Epithelial cell of proximal tubule (primary cell): ENCODE measurements at regions not wholly inside any gene's neighbourhood (a gene's known extent, or its start where the extent isn't known, plus 50 kb on each side); places are given as distances from the start of the nearest gene placed in this dataset.
"Not testable (repeated sequence)": the region's sequence is repeated elsewhere in the genome, so short reads cannot be mapped to it uniquely, and the experiment has no call there.

Experiments used
- DNase-seq: peaks from one replicate; pipeline ENCODE4 v3.0.0-alpha.2; 2011; ENCODE audit warnings: low read depth
- H3K4me3 ChIP-seq: 2 replicates; pipeline ENCODE4 v1.5.1; 2011; ENCODE audit warnings: low read depth, mild to moderate bottlenecking, low read length
- TF ChIP-seq, protein P1 (sequence below): conservative IDR thresholded peaks from 2 replicates; pipeline ENCODE4 v1.5.1; 2012; ENCODE audit warnings: low read depth, mild to moderate bottlenecking, low read length

- DNase-seq, result no peak
- no peak overlapping the region for H3K4me3 ChIP-seq
- TF ChIP-seq, protein P1, sequence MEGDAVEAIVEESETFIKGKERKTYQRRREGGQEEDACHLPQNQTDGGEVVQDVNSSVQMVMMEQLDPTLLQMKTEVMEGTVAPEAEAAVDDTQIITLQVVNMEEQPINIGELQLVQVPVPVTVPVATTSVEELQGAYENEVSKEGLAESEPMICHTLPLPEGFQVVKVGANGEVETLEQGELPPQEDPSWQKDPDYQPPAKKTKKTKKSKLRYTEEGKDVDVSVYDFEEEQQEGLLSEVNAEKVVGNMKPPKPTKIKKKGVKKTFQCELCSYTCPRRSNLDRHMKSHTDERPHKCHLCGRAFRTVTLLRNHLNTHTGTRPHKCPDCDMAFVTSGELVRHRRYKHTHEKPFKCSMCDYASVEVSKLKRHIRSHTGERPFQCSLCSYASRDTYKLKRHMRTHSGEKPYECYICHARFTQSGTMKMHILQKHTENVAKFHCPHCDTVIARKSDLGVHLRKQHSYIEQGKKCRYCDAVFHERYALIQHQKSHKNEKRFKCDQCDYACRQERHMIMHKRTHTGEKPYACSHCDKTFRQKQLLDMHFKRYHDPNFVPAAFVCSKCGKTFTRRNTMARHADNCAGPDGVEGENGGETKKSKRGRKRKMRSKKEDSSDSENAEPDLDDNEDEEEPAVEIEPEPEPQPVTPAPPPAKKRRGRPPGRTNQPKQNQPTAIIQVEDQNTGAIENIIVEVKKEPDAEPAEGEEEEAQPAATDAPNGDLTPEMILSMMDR, result no peak
Observed at GRCh38 chr10:9951481-9952257, 1066.0 kb upstream of the CELF2 start.

GRCh38 chr10:9957351-9957750 lies 1060.3 kb upstream of the CELF2 start:
- no peak overlapping the region for H3K4me3 ChIP-seq
- DNase-seq, result peak; percentile 18
- TF ChIP-seq, protein P1, result no peak

- DNase-seq, H3K4me3 ChIP-seq: not testable (repeated sequence)
Observed at GRCh38 chr10:9957876-9958275, 1059.8 kb upstream of the CELF2 start.

DNA sequence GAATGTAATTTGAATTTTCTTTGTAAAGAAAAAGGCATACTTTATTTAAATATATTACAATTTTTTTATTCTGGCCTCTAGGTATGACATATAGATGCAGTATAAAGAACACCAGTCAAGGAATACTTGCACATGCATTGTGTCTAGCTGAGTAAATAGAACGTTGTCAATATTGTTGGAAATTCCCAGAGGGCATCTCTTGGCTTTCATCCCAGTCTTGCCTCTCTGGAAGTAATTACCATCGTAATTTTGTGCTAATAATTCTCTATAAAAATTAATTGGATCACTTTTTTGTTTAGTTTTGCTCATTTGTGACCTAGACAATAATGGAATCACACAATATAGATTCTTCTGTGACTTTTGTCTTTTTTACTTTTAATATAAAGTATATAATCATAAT lies 1052.3 kb upstream of the CELF2 start:
- TF ChIP-seq, protein P1, result no peak
- DNase-seq, result no peak
- H3K4me3 ChIP-seq, result no peak overlapping the region

GRCh38 chr10:9986786-9987185 lies 1030.9 kb upstream of the CELF2 start:
- no peak overlapping the region for H3K4me3 ChIP-seq
- no peak for DNase-seq
- TF ChIP-seq, protein P1, result no peak

DNA sequence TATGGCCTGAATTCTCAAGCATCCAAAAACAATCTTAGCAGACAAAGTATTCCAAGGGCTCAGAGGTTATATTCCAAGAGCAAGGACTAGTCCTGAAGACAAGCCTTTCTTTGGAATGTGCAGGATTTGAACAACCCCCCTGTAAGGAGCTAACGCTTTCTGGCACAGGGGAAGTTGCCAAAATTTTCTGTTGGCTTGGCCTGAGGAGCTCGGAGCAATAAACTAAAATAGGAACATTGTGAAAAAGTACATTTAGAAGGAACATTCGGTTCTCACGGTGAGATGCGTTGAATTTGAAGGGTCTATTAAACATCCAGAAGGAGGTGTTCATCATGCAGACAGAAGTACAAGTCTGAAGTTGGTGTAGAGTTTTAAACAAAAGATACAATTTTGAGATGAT lies 1030.5 kb upstream of the CELF2 start:
- DNase-seq, result no peak
- TF ChIP-seq, protein P1, result no peak
- H3K4me3 ChIP-seq, result no peak overlapping the region

- no peak for DNase-seq
- H3K4me3 ChIP-seq, result no peak overlapping the region
- TF ChIP-seq, protein P1, result no peak
Observed at GRCh38 chr10:9992661-9993060, 1025.0 kb upstream of the CELF2 start.
